ENCODE measurements at regions not wholly inside any gene's neighbourhood (a gene's known extent, or its start where the extent isn't known, plus 50 kb on each side); places are given as distances from the start of the nearest gene placed in this dataset.

- Mint-ChIP-seq H3K9me3 (ENCODE audit: low read depth) (peaks cover 5% of the 10 kb centered on the region), H3K27me3 (peaks cover 14% of the 10 kb centered on the region), H3K27ac (no peak overlapping the region), H3K4me3 (no peak overlapping the region), H3K36me3 (ENCODE audit: low read depth) (peaks cover 2% of the 10 kb centered on the region), H3K4me1 (peaks cover 5% of the 10 kb centered on the region)
- ChIA-PET CTCF (no interaction called here), POLR2A (no interaction called here)
- no peak for DNase-seq
- intact Hi-C loops (cut with DNase I, micrococcal nuclease), result no loop called here
- ATAC-seq, result no peak
These were observed 146.1 kb downstream of the EDN1 start for GRCh38 chr6:12436224-12436623.

- peaks cover 2% of the 10 kb centered on the region for H3K36me3 Mint-ChIP-seq (ENCODE audit: low read depth)
- H3K27ac Mint-ChIP-seq, result no peak overlapping the region
- peaks cover 5% of the 10 kb centered on the region for H3K4me1 Mint-ChIP-seq
- DNase-seq (no peak), ATAC-seq (no peak)
- H3K9me3 Mint-ChIP-seq (ENCODE audit: low read depth), result peaks cover 5% of the 10 kb centered on the region
- H3K27me3 Mint-ChIP-seq, result peaks cover 15% of the 10 kb centered on the region
- CTCF ChIA-PET, result no interaction called here
- intact Hi-C loops (cut with DNase I, micrococcal nuclease), result no loop called here
- POLR2A ChIA-PET, result no interaction called here
- H3K4me3 Mint-ChIP-seq, result no peak overlapping the region
These were observed 146.5 kb downstream of the EDN1 start for GRCh38 chr6:12436683-12437082.

- DNase-seq, result no peak
- Mint-ChIP-seq H3K4me3 (no peak overlapping the region), H3K27me3 (peaks cover 17% of the 10 kb centered on the region), H3K36me3 (ENCODE audit: low read depth) (peaks cover 2% of the 10 kb centered on the region), H3K4me1 (peaks cover 5% of the 10 kb centered on the region), H3K9me3 (ENCODE audit: low read depth) (no peaks in the 10 kb centered on the region), H3K27ac (no peak overlapping the region)
- no peak for ATAC-seq
- POLR2A ChIA-PET, result no interaction called here
- intact Hi-C loops (cut with DNase I, micrococcal nuclease), result no loop called here
- CTCF ChIA-PET, result interaction anchor here (0.7 kb wide), 1 partner anchor 9 kb away, joined by 3 read pairs; no protein-coding TSS in a partner anchor
These were observed 149.1 kb downstream of the EDN1 start for GRCh38 chr6:12439296-12439695.

GRCh38 chr6:12440981-12441380 lies 150.8 kb downstream of the EDN1 start:
- Mint-ChIP-seq H3K36me3 (ENCODE audit: low read depth) (no peaks in the 10 kb centered on the region), H3K27me3 (peaks cover 17% of the 10 kb centered on the region), H3K27ac (no peak overlapping the region), H3K4me1 (peaks cover 5% of the 10 kb centered on the region), H3K9me3 (ENCODE audit: low read depth) (no peaks in the 10 kb centered on the region), H3K4me3 (no peak overlapping the region)
- ChIA-PET POLR2A (no interaction called here), CTCF (no interaction called here)
- intact Hi-C loops (cut with DNase I, micrococcal nuclease), result no loop called here
- no peak for DNase-seq
- no peak for ATAC-seq

GRCh38 chr6:12442455-12442854 lies 152.3 kb downstream of the EDN1 start:
- ChIA-PET POLR2A (no interaction called here), CTCF (no interaction called here)
- H3K36me3 Mint-ChIP-seq (ENCODE audit: low read depth), result no peaks in the 10 kb centered on the region
- H3K4me3 Mint-ChIP-seq, result no peak overlapping the region
- DNase-seq (no peak), ATAC-seq (no peak)
- no peak overlapping the region for H3K27ac Mint-ChIP-seq
- H3K27me3 Mint-ChIP-seq, result peaks cover 19% of the 10 kb centered on the region
- H3K9me3 Mint-ChIP-seq (ENCODE audit: low read depth), result no peaks in the 10 kb centered on the region
- no peaks in the 10 kb centered on the region for H3K4me1 Mint-ChIP-seq
- intact Hi-C loops (cut with DNase I, micrococcal nuclease), result no loop called here

GRCh38 chr6:12446394-12446793 lies 156.2 kb downstream of the EDN1 start:
- ATAC-seq (no peak), DNase-seq (no peak)
- H3K9me3 Mint-ChIP-seq (ENCODE audit: low read depth), result peaks cover 3% of the 10 kb centered on the region
- intact Hi-C loops (cut with DNase I, micrococcal nuclease), result no loop called here
- no peaks in the 10 kb centered on the region for H3K4me1 Mint-ChIP-seq
- CTCF ChIA-PET, result no interaction called here
- POLR2A ChIA-PET, result no interaction called here
- no peak overlapping the region for H3K4me3 Mint-ChIP-seq
- H3K27me3 Mint-ChIP-seq, result peaks cover 20% of the 10 kb centered on the region
- no peaks in the 10 kb centered on the region for H3K36me3 Mint-ChIP-seq (ENCODE audit: low read depth)
- H3K27ac Mint-ChIP-seq, result no peak overlapping the region

GRCh38 chr6:12449447-12449846 lies 159.3 kb downstream of the EDN1 start:
- peaks cover 20% of the 10 kb centered on the region for H3K9me3 Mint-ChIP-seq (ENCODE audit: low read depth)
- ChIA-PET CTCF (no interaction called here), POLR2A (no interaction called here)
- peaks cover 18% of the 10 kb centered on the region for H3K27me3 Mint-ChIP-seq
- no peak overlapping the region for H3K4me3 Mint-ChIP-seq
- no peak for ATAC-seq
- intact Hi-C loops (cut with DNase I, micrococcal nuclease), result no loop called here
- no peak for DNase-seq
- no peak overlapping the region for H3K27ac Mint-ChIP-seq
- H3K36me3 Mint-ChIP-seq (ENCODE audit: low read depth), result no peaks in the 10 kb centered on the region
- no peaks in the 10 kb centered on the region for H3K4me1 Mint-ChIP-seq

GRCh38 chr6:12450467-12450866 lies 160.3 kb downstream of the EDN1 start:
- no peaks in the 10 kb centered on the region for H3K36me3 Mint-ChIP-seq (ENCODE audit: low read depth)
- no peak overlapping the region for H3K4me3 Mint-ChIP-seq
- ChIA-PET CTCF (no interaction called here), POLR2A (no interaction called here)
- H3K27ac Mint-ChIP-seq, result no peak overlapping the region
- intact Hi-C loops (cut with DNase I, micrococcal nuclease), result no loop called here
- ATAC-seq (no peak), DNase-seq (no peak)
- no peaks in the 10 kb centered on the region for H3K4me1 Mint-ChIP-seq
- peaks cover 17% of the 10 kb centered on the region for H3K27me3 Mint-ChIP-seq
- peaks cover 23% of the 10 kb centered on the region for H3K9me3 Mint-ChIP-seq (ENCODE audit: low read depth)

- Mint-ChIP-seq H3K27me3 (peaks cover 11% of the 10 kb centered on the region), H3K4me3 (no peak overlapping the region), H3K36me3 (ENCODE audit: low read depth) (no peaks in the 10 kb centered on the region), H3K9me3 (ENCODE audit: low read depth) (peaks cover 20% of the 10 kb centered on the region), H3K4me1 (no peaks in the 10 kb centered on the region), H3K27ac (no peak overlapping the region)
- no peak for DNase-seq
- ChIA-PET POLR2A (no interaction called here), CTCF (no interaction called here)
- intact Hi-C loops (cut with DNase I, micrococcal nuclease), result no loop called here
- ATAC-seq, result no peak
These were observed 166.2 kb downstream of the EDN1 start for GRCh38 chr6:12456343-12456742.

GRCh38 chr6:12457094-12457493 lies 166.9 kb downstream of the EDN1 start:
- ChIA-PET POLR2A (no interaction called here), CTCF (no interaction called here)
- peaks cover 7% of the 10 kb centered on the region for H3K27me3 Mint-ChIP-seq
- DNase-seq (no peak), ATAC-seq (no peak)
- H3K27ac Mint-ChIP-seq, result no peak overlapping the region
- H3K9me3 Mint-ChIP-seq (ENCODE audit: low read depth), result peaks cover 16% of the 10 kb centered on the region
- intact Hi-C loops (cut with DNase I, micrococcal nuclease), result no loop called here
- H3K4me3 Mint-ChIP-seq, result no peak overlapping the region
- H3K4me1 Mint-ChIP-seq, result no peaks in the 10 kb centered on the region
- no peaks in the 10 kb centered on the region for H3K36me3 Mint-ChIP-seq (ENCODE audit: low read depth)

GRCh38 chr6:12458558-12458957 lies 168.4 kb downstream of the EDN1 start:
- DNase-seq, result no peak
- H3K9me3 Mint-ChIP-seq (ENCODE audit: low read depth), result peaks cover 9% of the 10 kb centered on the region
- no peaks in the 10 kb centered on the region for H3K4me1 Mint-ChIP-seq
- POLR2A ChIA-PET, result no interaction called here
- H3K27ac Mint-ChIP-seq, result no peak overlapping the region
- intact Hi-C loops (cut with DNase I, micrococcal nuclease), result no loop called here
- H3K36me3 Mint-ChIP-seq (ENCODE audit: low read depth), result no peaks in the 10 kb centered on the region
- H3K27me3 Mint-ChIP-seq, result peaks cover 7% of the 10 kb centered on the region
- ATAC-seq, result no peak
- CTCF ChIA-PET, result no interaction called here
- H3K4me3 Mint-ChIP-seq, result no peak overlapping the region

GRCh38 chr6:12459945-12460661 lies 169.9 kb downstream of the EDN1 start:
- DNase-seq (no peak), ATAC-seq (no peak)
- Mint-ChIP-seq H3K4me1 (no peaks in the 10 kb centered on the region), H3K36me3 (ENCODE audit: low read depth) (no peaks in the 10 kb centered on the region), H3K27me3 (peaks cover 11% of the 10 kb centered on the region), H3K27ac (no peak overlapping the region), H3K4me3 (no peak overlapping the region), H3K9me3 (ENCODE audit: low read depth) (no peaks in the 10 kb centered on the region)
- CTCF ChIA-PET, result no interaction called here
- POLR2A ChIA-PET, result no interaction called here
- intact Hi-C loops (cut with DNase I, micrococcal nuclease), result no loop called here
